Fibroblast of skin of right biceps (primary cell): ENCODE measurements at regions not wholly inside any gene's neighbourhood (a gene's known extent, or its start where the extent isn't known, plus 50 kb on each side); places are given as distances from the start of the nearest gene placed in this dataset.

Experiments
- DNase-seq: peaks from one replicate; pipeline ENCODE4 v3.0.0-alpha.2; 2013

- no peak for DNase-seq
Measured at GRCh38 chr7:35498416-35498815, 196.5 kb downstream of the HERPUD2 start.

GRCh38 chr7:35495844-35496243, 199.1 kb downstream of the HERPUD2 start:
- no peak for DNase-seq

- DNase-seq, result no peak
Measured at GRCh38 chr7:35495377-35495776, 199.6 kb downstream of the HERPUD2 start.

- no peak for DNase-seq
Measured at GRCh38 chr7:35494407-35494806, 200.5 kb downstream of the HERPUD2 start.

- no peak for DNase-seq
Measured at GRCh38 chr7:35492451-35493175, 202.3 kb downstream of the HERPUD2 start.

- DNase-seq, result no peak
Measured at GRCh38 chr7:35491233-35491632, 203.7 kb downstream of the HERPUD2 start.

- DNase-seq, result no peak
Measured at GRCh38 chr7:35487841-35488240, 207.1 kb downstream of the HERPUD2 start.

GRCh38 chr7:35487402-35487801, 207.5 kb downstream of the HERPUD2 start:
- DNase-seq, result no peak

- no peak for DNase-seq
Measured at GRCh38 chr7:35485436-35485835, 209.5 kb downstream of the HERPUD2 start.

- no peak for DNase-seq
Measured at GRCh38 chr7:35483568-35483967, 211.4 kb downstream of the HERPUD2 start.

- DNase-seq, result no peak
Measured at GRCh38 chr7:35482231-35482630, 212.7 kb downstream of the HERPUD2 start.

GRCh38 chr7:35480806-35481205, 214.1 kb downstream of the HERPUD2 start:
- DNase-seq, result no peak

- no peak for DNase-seq
Measured at GRCh38 chr7:35477609-35478008, 217.3 kb downstream of the HERPUD2 start.

- no peak for DNase-seq
Measured at GRCh38 chr7:35474100-35474499, 220.2 kb upstream of the TBX20 start.

GRCh38 chr7:35468606-35469005, 214.7 kb upstream of the TBX20 start:
- no peak for DNase-seq

- DNase-seq, result no peak
Measured at GRCh38 chr7:35467456-35467978, 213.6 kb upstream of the TBX20 start.

GRCh38 chr7:35465791-35466336, 212.0 kb upstream of the TBX20 start:
- DNase-seq, result no peak

- DNase-seq, result no peak
Measured at GRCh38 chr7:35463751-35464150, 209.9 kb upstream of the TBX20 start.

- DNase-seq, result no peak
Measured at GRCh38 chr7:35463176-35463700, 209.3 kb upstream of the TBX20 start.

GRCh38 chr7:35454575-35455385, 200.9 kb upstream of the TBX20 start:
- DNase-seq, result no peak

GRCh38 chr7:35450456-35451214, 196.7 kb upstream of the TBX20 start:
- DNase-seq, result no peak

- no peak for DNase-seq
Measured at GRCh38 chr7:35448486-35448885, 194.6 kb upstream of the TBX20 start.

GRCh38 chr7:35446091-35446490, 192.2 kb upstream of the TBX20 start:
- DNase-seq, result no peak
